ENCODE measurements at regions not wholly inside any gene's neighbourhood (a gene's known extent, or its start where the extent isn't known, plus 50 kb on each side); places are given as distances from the start of the nearest gene placed in this dataset.

DNA sequence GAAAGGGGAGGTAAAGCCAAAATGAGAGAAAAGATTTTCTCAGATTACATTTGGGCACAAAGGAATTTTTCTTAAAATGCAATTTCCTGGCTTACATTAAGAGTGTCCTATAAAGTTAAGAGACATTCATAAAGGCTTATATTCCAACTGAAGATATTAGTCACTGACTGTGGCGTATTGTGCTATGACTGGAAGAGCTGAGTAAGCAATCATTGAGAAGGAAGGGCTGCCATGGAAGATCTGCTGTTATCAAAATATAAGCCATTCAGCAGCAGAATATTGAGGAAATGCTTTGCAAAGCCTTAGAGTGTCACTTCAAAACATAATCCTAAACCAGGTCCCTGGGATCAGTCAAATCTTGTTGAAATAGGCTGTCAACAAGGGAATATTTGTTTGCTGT is 593.9 kb downstream of the TUSC7 start:
- TF ChIP-seq, protein P1, sequence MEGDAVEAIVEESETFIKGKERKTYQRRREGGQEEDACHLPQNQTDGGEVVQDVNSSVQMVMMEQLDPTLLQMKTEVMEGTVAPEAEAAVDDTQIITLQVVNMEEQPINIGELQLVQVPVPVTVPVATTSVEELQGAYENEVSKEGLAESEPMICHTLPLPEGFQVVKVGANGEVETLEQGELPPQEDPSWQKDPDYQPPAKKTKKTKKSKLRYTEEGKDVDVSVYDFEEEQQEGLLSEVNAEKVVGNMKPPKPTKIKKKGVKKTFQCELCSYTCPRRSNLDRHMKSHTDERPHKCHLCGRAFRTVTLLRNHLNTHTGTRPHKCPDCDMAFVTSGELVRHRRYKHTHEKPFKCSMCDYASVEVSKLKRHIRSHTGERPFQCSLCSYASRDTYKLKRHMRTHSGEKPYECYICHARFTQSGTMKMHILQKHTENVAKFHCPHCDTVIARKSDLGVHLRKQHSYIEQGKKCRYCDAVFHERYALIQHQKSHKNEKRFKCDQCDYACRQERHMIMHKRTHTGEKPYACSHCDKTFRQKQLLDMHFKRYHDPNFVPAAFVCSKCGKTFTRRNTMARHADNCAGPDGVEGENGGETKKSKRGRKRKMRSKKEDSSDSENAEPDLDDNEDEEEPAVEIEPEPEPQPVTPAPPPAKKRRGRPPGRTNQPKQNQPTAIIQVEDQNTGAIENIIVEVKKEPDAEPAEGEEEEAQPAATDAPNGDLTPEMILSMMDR (IDR thresholded peaks at IDR 0.05; ENCODE audit: borderline replicate concordance, extremely low read depth, low read length, poor library complexity, severe bottlenecking) = no peak
- no peak for TF ChIP-seq EZH2 (IDR thresholded peaks at IDR 0.05; ENCODE audit: borderline replicate concordance, low read depth, low read length, severe bottlenecking)
